Hippocampal formation (tissue), 2 donors: ENCODE measurements at regions not wholly inside any gene's neighbourhood (a gene's known extent, or its start where the extent isn't known, plus 50 kb on each side); places are given as distances from the start of the nearest gene placed in this dataset.
"Not testable (repeated sequence)": the region's sequence is repeated elsewhere in the genome, so short reads cannot be mapped to it uniquely, and the experiment has no call there.

ENCODE experiments used
- DNase-seq, 2 donors: peaks; one replicate each; lab custom pipeline; 2025; lab: John Stamatoyannopoulos, UW

DNA sequence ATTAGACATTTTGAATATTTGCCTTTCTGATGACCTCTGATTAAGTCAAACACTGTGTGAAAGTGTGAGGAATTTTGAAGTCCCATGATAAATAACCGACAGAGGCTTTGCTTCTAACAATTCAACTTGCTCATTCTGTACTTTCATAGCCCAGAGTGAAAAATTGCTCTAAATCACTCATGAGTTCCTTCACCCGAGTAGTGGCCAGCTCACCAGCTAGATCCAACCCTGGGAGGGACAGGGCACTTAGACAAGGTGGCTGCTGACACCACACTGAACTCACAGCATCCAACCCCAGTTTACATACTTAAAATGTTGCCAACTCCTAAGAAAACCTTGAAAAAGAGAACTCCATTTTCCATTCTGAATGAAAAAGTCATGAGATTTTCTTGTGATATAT lies 80.0 kb upstream of the LYZL1 start:
- DNase-seq: no peak

DNA sequence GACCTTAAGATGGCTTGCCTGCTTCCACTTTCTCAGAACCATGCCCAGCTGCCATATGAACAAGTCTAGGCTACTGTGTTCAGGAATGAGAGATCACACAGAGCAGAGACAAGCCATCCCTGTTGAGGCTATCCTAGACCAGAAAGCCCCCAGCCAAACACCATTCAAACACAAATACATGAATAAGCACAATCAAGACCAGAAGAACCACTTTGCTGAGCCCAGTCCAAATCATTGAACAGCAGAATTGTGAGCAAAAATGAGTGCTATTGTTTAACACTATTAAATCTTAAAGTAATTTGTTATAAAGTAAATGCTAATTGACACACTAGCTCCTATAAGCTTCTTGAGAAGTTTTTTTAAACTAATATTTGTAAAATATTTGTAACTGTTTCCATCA lies 79.0 kb upstream of the LYZL1 start:
- DNase-seq: no peak

DNA sequence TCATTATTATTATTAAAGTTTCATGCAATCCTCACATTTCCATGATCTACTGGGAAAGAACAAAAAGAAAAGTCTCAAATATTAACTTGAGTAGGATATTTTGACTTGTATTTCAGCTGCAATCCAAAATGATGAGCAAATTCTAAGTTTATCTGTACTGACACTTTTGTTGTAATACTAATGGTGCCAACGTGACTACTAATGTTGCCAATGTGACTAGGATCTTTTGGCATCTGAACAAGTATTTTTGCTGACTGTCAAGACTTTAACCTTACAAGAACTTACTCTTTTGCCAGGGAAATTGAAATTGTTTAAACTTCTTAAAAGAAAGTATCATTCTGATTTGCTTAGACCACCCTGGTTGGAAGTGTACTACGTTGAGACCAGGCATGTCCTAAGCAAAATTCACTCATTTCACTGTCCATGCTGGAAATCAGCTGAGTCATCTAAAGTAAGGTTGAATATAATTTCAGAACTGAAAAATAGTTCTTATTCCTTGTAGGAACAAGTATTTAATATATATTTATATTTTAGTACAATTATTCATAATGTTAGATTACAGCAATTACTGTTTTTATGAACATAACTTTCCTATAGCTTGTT lies 78.5 kb upstream of the LYZL1 start:
- no peak for DNase-seq

DNA sequence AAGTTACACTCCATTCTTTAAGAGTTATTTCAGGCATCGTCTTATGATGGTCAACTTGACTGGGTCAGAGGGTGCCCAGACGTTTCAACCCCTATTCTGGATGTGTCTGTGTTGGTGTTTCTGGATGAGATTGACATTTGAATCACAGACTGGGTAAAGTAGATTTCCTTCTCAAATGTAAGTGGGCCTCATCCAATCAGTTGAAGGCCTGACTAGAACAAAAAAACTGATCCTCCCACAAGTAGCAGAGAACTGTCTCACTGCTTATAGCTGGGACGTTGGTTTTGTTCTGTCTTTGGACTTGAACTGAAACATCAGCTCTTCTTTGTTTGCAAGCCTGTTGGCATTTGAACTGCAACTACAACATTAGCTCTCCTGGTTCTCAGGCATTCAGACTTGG lies 76.3 kb upstream of the LYZL1 start:
- no peak for DNase-seq

DNA sequence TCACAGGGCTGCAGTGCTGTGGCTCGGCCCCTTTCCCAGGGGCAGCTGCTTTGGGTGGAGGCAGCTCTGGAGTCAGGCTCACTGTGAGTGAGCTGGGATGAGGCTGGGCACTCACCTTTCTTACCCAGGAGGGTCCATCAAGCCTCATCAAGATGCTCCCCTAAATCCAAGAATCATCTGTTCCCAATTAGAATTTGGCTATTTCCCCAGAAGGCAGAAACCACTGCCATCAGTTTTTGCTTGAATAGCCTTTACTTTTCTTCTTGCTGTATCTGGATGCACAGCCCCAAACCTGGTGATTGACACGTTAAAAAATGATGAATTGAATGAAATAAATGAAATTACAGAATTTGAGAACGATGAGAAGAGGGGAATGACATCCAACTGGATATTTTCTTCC lies 74.3 kb upstream of the LYZL1 start:
- no peak for DNase-seq

DNA sequence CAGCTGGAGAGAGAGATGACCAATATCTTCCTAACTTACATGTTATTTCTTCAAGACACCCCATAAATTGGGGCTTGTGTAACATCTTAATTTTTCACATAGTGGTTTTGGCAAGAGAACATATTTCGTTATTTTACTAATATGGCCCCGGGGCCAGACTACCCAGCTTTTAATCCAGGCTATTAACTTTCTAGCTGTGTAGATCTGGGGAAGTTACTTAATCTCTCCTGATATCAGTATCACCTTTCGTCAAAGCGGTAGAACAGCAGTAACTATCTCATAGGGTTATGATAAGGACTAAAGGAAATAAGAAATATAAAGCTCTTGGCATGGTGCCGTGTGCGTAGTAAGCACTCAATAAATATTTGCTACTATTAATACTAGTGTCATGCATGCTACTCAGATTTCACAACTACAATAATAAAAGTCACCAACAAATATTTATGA lies 71.6 kb upstream of the LYZL1 start:
- DNase-seq: no peak

DNA sequence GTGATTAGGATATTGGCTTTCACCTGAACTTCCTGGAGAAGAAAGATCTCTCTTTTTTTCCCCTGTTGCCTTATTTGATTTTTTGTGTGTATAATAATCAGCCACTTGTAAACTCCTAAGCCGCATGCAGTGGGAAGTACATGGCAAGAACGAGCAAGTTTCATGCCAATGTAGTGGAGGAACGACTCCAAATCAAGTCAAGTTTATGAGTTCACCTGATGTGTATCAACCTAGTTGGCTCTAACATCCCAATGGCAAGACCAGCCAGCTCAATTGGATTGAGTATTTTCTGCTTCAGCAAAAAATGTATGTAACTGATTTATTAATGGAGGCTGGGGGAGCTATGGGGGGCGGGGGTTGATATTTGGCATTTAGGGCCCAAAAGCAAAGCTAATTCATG lies 65.5 kb upstream of the LYZL1 start:
- no peak for DNase-seq

DNA sequence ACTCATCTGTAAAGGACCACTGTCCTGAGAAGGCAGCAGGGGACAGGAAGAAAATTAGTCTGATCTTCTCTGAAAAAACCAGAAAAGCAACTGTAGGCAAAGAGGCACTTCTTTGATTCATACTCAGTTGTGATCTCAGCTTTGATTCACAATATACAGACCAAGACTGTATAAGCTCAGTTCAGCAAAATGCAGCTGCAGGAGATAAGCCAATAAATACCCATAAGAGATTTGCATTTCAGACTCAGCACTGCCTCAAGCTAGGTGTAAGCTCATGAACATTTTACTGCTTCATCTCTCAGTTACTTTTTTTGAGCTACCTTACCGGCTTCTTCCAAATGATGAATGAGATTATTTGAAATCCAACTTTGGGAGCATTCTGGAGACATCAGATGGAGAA lies 64.2 kb upstream of the LYZL1 start:
- DNase-seq: no peak

DNA sequence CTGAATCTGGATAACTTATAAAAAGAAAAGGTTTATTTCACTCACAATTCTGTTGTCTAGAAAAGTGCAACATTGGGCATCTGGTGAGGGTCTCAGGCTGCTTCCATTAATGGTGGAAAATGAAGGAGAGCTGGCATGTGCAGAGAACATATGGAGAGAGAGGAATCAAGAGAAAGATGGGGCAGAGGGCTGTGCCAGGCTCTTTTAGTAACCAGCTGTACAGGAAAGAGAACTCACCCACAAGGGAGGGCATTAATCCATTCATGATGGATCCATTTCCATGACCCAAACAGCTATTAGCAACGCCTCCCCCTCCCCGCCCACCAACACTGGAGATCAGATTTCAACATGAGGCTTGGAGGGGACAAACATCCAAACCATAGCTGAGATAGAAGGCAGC lies 61.7 kb upstream of the LYZL1 start:
- no peak for DNase-seq

DNA sequence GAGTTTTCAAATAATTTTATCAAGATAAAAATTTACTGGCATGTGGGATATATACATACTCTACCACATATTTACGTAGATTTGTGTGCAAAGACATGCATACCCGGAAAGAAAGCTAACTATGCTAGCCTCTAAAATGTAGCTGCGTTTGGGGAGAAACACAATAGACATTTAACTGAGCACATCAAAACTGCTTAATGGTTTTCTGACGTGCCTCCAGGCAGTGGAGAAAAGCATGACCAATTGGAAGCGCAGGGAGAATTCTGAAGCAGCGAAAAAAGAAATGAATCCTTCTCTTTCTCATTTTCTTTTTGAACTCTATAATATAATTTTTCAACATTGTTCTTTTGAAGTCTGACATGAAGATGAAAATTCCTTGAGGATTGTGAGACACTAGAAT lies 60.3 kb upstream of the LYZL1 start:
- no peak for DNase-seq

DNA sequence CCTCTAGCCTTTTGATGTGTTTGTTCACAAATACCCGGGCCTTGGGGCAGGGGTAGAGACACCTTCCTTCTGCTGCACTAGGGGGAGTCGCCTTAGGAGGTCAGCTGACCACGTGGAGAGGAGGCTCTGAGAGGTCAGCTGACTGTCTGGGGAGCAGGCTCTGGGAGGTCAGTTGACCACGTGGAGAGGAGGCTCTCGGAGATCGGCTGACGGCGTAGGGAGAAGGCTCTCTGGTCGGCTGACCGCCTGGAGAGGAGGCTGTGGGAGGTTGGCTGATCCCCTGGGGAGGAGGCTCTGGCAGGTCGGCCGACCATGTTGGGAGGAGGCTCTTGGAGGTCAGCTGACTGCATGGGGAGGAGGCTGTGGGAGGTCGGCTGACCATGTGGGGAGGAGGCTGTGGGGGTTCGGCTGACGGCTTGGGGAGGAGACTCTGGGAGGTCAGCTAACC lies 59.6 kb upstream of the LYZL1 start:
- no peak for DNase-seq

DNA sequence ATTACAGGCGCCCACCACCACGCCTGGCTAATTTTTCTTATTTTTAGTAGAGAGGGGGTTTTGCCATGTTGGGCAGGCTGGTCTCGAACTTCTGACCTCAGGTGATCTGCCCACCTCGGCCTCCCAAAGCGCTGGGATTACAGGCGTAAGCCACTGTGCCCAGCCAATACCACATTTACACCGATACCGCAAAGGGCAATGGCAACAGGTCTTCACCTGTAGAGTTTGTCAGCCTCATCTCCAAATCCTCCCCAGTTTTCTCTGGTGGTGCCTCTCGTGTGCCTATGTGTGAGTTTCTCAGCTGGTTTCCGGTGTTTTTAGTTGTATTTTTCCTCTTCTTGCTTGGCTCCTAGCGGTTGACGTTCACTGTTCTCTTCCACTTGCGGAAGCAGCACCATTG lies 52.0 kb upstream of the LYZL1 start:
- DNase-seq: not testable (repeated sequence)

DNA sequence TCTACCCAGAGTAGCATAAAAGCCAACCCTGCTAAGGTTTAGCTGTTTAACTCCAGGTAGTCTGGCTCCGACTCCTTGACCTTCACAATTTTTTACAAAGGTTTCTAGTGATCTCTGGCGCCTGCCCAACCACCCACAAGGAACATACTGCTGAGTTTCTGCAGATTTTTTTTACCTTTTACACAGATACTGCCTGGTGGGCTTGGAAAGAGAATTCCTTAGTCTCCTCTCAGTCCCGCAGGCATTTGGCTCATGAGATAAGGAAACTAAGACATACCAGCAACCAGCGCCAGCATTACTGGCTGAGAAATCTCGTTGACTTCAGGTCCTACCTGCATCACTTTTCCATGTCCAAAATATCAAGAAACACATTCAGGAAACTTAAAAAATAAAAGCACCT lies 51.1 kb upstream of the LYZL1 start:
- DNase-seq: no peak

DNA sequence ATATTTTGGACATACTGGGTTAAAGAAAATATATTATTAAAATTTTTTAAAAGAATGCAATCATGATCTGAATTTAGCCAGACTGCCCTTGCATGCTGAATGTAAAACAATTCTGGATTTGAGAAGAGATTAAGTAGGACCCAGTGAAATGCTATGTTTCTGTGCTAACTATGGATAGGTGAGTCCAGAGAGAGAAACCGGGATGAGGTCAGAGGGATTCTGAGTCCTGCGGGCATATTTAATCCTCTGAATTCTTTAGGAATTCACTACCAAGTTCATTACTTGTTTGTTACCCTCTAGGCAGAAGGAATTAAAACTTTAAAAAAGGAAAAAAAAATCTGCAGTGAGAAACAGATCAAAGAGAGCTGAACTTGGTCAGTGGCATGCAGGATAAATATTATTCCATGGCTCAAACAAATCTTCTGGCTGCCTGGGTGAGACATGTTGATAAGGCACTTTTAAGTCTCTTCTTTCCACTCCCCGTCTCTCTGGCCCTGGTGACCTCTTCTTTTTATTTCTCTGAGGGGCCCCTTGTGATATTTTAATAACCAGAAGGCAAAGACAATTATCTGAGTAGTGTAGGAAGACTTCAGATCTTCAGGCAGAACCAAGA lies 50.2 kb upstream of the LYZL1 start:
- no peak for DNase-seq
